ENCODE measurements at regions not wholly inside any gene's neighbourhood (a gene's known extent, or its start where the extent isn't known, plus 50 kb on each side); places are given as distances from the start of the nearest gene placed in this dataset.

DNA sequence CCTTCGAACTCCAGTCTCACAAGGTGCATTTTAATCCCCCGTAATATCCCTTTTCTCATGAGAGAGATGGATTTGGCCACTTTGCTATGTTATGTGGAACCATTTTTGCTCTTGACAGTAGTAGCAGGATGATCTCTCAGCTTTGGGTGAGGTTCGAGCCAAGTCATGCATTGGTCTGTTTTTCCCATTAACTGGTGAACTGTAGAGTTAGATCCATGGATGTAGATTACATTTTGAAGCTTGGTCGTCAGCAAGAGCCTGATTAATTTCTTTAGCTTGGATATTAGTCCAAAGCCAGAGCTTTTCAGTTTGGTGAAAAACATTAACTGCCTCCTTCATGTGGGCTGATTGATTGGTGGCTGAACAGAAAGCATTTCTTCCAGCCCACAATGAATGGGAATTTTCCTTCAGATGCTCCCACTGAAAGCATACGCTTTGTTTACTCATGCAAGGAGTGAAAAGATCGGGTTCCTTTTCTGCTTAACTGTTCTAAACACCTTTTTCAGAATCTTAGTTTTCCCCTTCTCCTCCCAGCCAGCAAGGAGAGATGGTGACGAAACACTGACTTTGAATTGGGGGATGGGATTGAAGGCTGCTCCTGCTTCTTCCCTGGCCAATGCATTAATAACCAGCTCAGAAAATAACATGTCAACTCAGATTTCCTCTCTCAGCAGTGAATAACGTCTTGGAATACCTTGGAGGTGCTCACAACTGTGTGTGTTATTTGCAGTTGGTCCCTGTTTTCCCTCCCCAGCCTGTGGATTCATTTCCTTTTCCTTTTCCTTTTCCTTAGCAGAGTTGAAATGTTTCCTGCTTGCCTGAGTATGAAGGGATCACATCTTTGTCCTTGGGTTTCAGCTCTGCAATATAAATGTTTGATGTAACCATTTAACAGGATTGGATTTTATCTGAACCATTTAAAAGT lies 351.8 kb upstream of the FZD8 start:
- H3K4me3 ChIP-seq: no peak overlapping the region
- no peak overlapping the region for H3K27ac ChIP-seq (ENCODE audit: low read depth in 1 of 2, low read length in 1 of 2)
- 56 to 59% methylated on average over 8 of the region's 8 CpGs for WGBS, 2 donors

GRCh38 chr10:35992107-35992506 lies 350.0 kb upstream of the FZD8 start:
- no peak overlapping the region for H3K27ac ChIP-seq (ENCODE audit: low read depth in 1 of 2, low read length in 1 of 2)
- DNase-seq (peak in 2 of 3 donors; percentile 10 to 19), ATAC-seq (ENCODE audit: insufficient read depth, low FRiP score) (no peak)
- no peak for TF ChIP-seq CTCF (IDR thresholded peaks at IDR 0.05; ENCODE audit: control extremely low read depth, extremely low read depth)
- no peak overlapping the region for H3K4me3 ChIP-seq
- H3K27me3 ChIP-seq (ENCODE audit: control insufficient read depth in 3 of 3, insufficient read depth in 3 of 3, low read length in 2 of 3): no peaks in the 10 kb centered on the region
- no peaks in the 10 kb centered on the region for H3K36me3 ChIP-seq (ENCODE audit: control insufficient read depth in 4 of 4, insufficient read depth in 4 of 4, low read length in 4 of 4)
- peaks cover 0 to 7% (median 0%) of the 10 kb centered on the region in 5 donors for H3K4me1 ChIP-seq (ENCODE audit: control insufficient read depth in 5 of 5, insufficient read depth in 5 of 5, low read length in 5 of 5)
- no peaks in the 10 kb centered on the region for H3K9me3 ChIP-seq (ENCODE audit: control insufficient read depth in 4 of 4, insufficient read depth in 3 of 4, low read length in 3 of 4)
- no peak overlapping the region for H3K9ac ChIP-seq (ENCODE audit: insufficient read depth in 1 of 2, low read length in 2 of 2)

More for the DNA sequence above, 351.8 kb upstream of the FZD8 start:
- peaks cover 0 to 7% (median 0%) of the 10 kb centered on the region in 5 donors for H3K4me1 ChIP-seq (ENCODE audit: control insufficient read depth in 5 of 5, insufficient read depth in 5 of 5, low read length in 5 of 5)
- no peak overlapping the region for H3K9ac ChIP-seq (ENCODE audit: insufficient read depth in 1 of 2, low read length in 2 of 2)
- no peak for TF ChIP-seq CTCF (IDR thresholded peaks at IDR 0.05; ENCODE audit: control extremely low read depth, extremely low read depth)
- DNase-seq: peak in 2 of 3 donors; percentile 22 to 36
- H3K36me3 ChIP-seq (ENCODE audit: control insufficient read depth in 4 of 4, insufficient read depth in 4 of 4, low read length in 4 of 4): no peaks in the 10 kb centered on the region
- no peak for ATAC-seq (ENCODE audit: insufficient read depth, low FRiP score)
- no peaks in the 10 kb centered on the region for H3K27me3 ChIP-seq (ENCODE audit: control insufficient read depth in 3 of 3, insufficient read depth in 3 of 3, low read length in 2 of 3)
- no peaks in the 10 kb centered on the region for H3K9me3 ChIP-seq (ENCODE audit: control insufficient read depth in 4 of 4, insufficient read depth in 3 of 4, low read length in 3 of 4)

- DNase-seq (no peak), ATAC-seq (ENCODE audit: insufficient read depth, low FRiP score) (no peak)
- H3K27me3 ChIP-seq (ENCODE audit: control insufficient read depth in 3 of 3, insufficient read depth in 3 of 3, low read length in 2 of 3): no peaks in the 10 kb centered on the region
- H3K36me3 ChIP-seq (ENCODE audit: control insufficient read depth in 4 of 4, insufficient read depth in 4 of 4, low read length in 4 of 4): no peaks in the 10 kb centered on the region
- TF ChIP-seq CTCF (IDR thresholded peaks at IDR 0.05; ENCODE audit: control extremely low read depth, extremely low read depth): no peak
- no peak overlapping the region for H3K27ac ChIP-seq (ENCODE audit: low read depth in 1 of 2, low read length in 1 of 2)
- peaks cover 0 to 4% (median 0%) of the 10 kb centered on the region in 5 donors for H3K4me1 ChIP-seq (ENCODE audit: control insufficient read depth in 5 of 5, insufficient read depth in 5 of 5, low read length in 5 of 5)
- H3K9ac ChIP-seq (ENCODE audit: insufficient read depth in 1 of 2, low read length in 2 of 2): no peak overlapping the region
- H3K4me3 ChIP-seq: no peak overlapping the region
- H3K9me3 ChIP-seq (ENCODE audit: control insufficient read depth in 4 of 4, insufficient read depth in 3 of 4, low read length in 3 of 4): no peaks in the 10 kb centered on the region
- 64 to 75% methylated on average over 7 of the region's 7 CpGs for WGBS, 2 donors
Observed at GRCh38 chr10:35986756-35987502, 344.8 kb upstream of the FZD8 start.
